HepG2 (cell line): ENCODE measurements at regions not wholly inside any gene's neighbourhood (a gene's known extent, or its start where the extent isn't known, plus 50 kb on each side); places are given as distances from the start of the nearest gene placed in this dataset.

Experiments used
- ATAC-seq: fragments of 200-7000 bp; cut with Tn5 transposase; 3 replicates; pipeline ENCODE4 v1.9.1; 2020; ENCODE audit warnings: mild to moderate bottlenecking, moderate library complexity
- BruUV-seq: library from RNA; stranded (reverse); fragments of 400-500 nt; replicated peaks from 2 replicates; lab custom pipeline; 2021; lab: Mats Ljungman, UMichigan
- CTCF ChIA-PET: fragments of 300-600 bp; formaldehyde crosslinking; extraction: SDS; loops from one replicate; lab custom pipeline; 2021; ENCODE audit warnings: low total read pairs, inconsistent platforms, low intra/inter-chr PET ratio; lab: Yijun Ruan, JAX
- POLR2A ChIA-PET: fragments of 350-600 bp; sonication (Branson Sonifier 250); formaldehyde crosslinking; loops from one replicate; lab custom pipeline; 2020; ENCODE audit warnings: antibody characterized with exemption, inconsistent platforms; lab: Yijun Ruan, JAX
- DNase-seq: peaks from one replicate; pipeline ENCODE4 v3.0.0-alpha.2; 2015; ENCODE audit warnings: low spot score
- FAIRE-seq: peaks from 3 replicates; lab custom pipeline; 2011; peaks lifted over from hg19 to GRCh38; lab: Jason Lieb, UNC
- H2AFZ ChIP-seq: one replicate; pipeline ENCODE4 v1.6.1; 2011; ENCODE audit warnings: low read length, inconsistent platforms
- H3K27ac ChIP-seq: fragments of 300-600 bp; 3 replicates; pipeline ENCODE4 v1.8.0; 2011; ENCODE audit warnings: mixed run types, mild to moderate bottlenecking, mixed read lengths, low read length, inconsistent platforms; ENCODE audit not compliant: insufficient read depth; ENCODE audit errors: extremely low read length
- H3K27me3 ChIP-seq, 2 experiments: fragments of 200-600 bp in 1 of 2; 2 replicates in 1 of 2; 3 replicates in 1 of 2; pipeline versions ENCODE4 v1.6.0 to v1.8.0; 2011; ENCODE audit warnings: low read length in 2 of 2, mild to moderate bottlenecking in 2 of 2, moderate library complexity in 2 of 2, inconsistent platforms in 1 of 2; ENCODE audit not compliant: insufficient read depth in 2 of 2, control insufficient read depth in 1 of 2
- H3K36me3 ChIP-seq, 2 experiments: fragments of 200-600 bp in 1 of 2; replicated peaks in 1 of 2; 2 replicates in 1 of 2; 3 replicates in 1 of 2; pipeline versions ENCODE4 v1.5.1 to v1.8.0; 2011; ENCODE audit warnings: low read length in 2 of 2, inconsistent platforms in 1 of 2; ENCODE audit not compliant: insufficient read depth in 2 of 2, control insufficient read depth in 1 of 2
- H3K4me1 ChIP-seq: 2 replicates; pipeline ENCODE4 v1.5.1; 2012; ENCODE audit warnings: low read length, inconsistent platforms; ENCODE audit not compliant: insufficient read depth
- H3K4me2 ChIP-seq: 2 replicates; pipeline ENCODE4 v1.6.0; 2011; ENCODE audit warnings: low read depth, low read length, inconsistent platforms
- H3K4me3 ChIP-seq, 3 experiments: fragments of 200-600 bp in 1 of 3; sonication (generic), shearing (Covaris generic) in 1 of 3; replicated peaks in 1 of 3; 2 replicates each; pipeline ENCODE4 v1.5.1; 2011 to 2016; ENCODE audit warnings: low read length in 3 of 3, inconsistent platforms in 2 of 3, low read depth in 2 of 3, mild to moderate bottlenecking in 2 of 3, control low read depth in 1 of 3, mixed read lengths in 1 of 3; ENCODE audit not compliant: insufficient read depth in 1 of 3
- H3K79me2 ChIP-seq: one replicate; pipeline ENCODE4 v1.6.1; 2011; ENCODE audit warnings: low read length, inconsistent platforms; ENCODE audit not compliant: insufficient read depth
- H3K9ac ChIP-seq: 2 replicates; pipeline ENCODE4 v1.6.0; 2011; ENCODE audit warnings: mild to moderate bottlenecking, low read depth, low read length, inconsistent platforms; ENCODE audit not compliant: insufficient read depth
- H3K9me3 ChIP-seq: 2 replicates; pipeline ENCODE4 v1.5.1; 2012; ENCODE audit warnings: mild to moderate bottlenecking, low read length
- H4K20me1 ChIP-seq: 2 replicates; pipeline ENCODE4 v1.6.0; 2011; ENCODE audit warnings: inconsistent platforms, mild to moderate bottlenecking, low read length, moderate library complexity; ENCODE audit not compliant: insufficient read depth
- ARID3A ChIP-seq: IDR thresholded peaks from 2 replicates; pipeline ENCODE4 v1.6.1; 2012; ENCODE audit warnings: low read depth, low read length, improper control_type of control experiment
- ATRX ChIP-seq: sonication (generic); formaldehyde crosslinking; IDR thresholded peaks from 2 replicates; pipeline ENCODE4 v1.4.0; 2020; ENCODE audit warnings: missing genetic modification reagents, borderline replicate concordance
- BATF2 ChIP-seq: sonication (generic); formaldehyde crosslinking; IDR thresholded peaks from 2 replicates; pipeline ENCODE4 v1.8.0; 2022; ENCODE audit warnings: mild to moderate bottlenecking, missing genetic modification reagents, moderate library complexity
- CHD4 ChIP-seq: fragments of 200-600 bp; sonication (generic); IDR thresholded peaks from 2 replicates; pipeline ENCODE4 v1.7.0; 2017; ENCODE audit warnings: mild to moderate bottlenecking, low read length, borderline replicate concordance
- E2F1 ChIP-seq: sonication (generic); formaldehyde crosslinking; IDR thresholded peaks from 2 replicates; pipeline ENCODE4 v1.5.0; 2020; ENCODE audit warnings: missing genetic modification reagents
- EEA1 ChIP-seq: sonication (generic); formaldehyde crosslinking; IDR thresholded peaks from 2 replicates; pipeline ENCODE4 v1.5.1; 2020; ENCODE audit warnings: mild to moderate bottlenecking, missing genetic modification reagents, borderline replicate concordance
- HNF4A ChIP-seq: sonication (generic); formaldehyde crosslinking; IDR thresholded peaks from 2 replicates; pipeline ENCODE4 v1.4.0; 2020; ENCODE audit warnings: missing genetic modification reagents
- HNRNPK ChIP-seq: fragments of 200-400 bp; formaldehyde crosslinking; IDR thresholded peaks from 2 replicates; pipeline ENCODE4 v1.6.1; 2018; ENCODE audit warnings: low read length, low read depth, moderate library complexity, mild to moderate bottlenecking; ENCODE audit not compliant: poor library complexity, severe bottlenecking
- MAFG ChIP-seq: sonication (generic); formaldehyde crosslinking; IDR thresholded peaks from 2 replicates; pipeline ENCODE4 v1.5.1; 2020; ENCODE audit warnings: mild to moderate bottlenecking, missing genetic modification reagents
- MLX ChIP-seq: IDR thresholded peaks from 2 replicates; pipeline ENCODE4 v1.6.1; 2016
- MYNN ChIP-seq: sonication (generic); formaldehyde crosslinking; IDR thresholded peaks from 2 replicates; pipeline ENCODE4 v1.4.0; 2020; ENCODE audit warnings: mild to moderate bottlenecking, low read depth, missing genetic modification reagents
- NFYC ChIP-seq: IDR thresholded peaks from 2 replicates; pipeline ENCODE4 v1.6.1; 2016; ENCODE audit warnings: missing genetic modification reagents, missing compliant biosample characterization
- PLRG1 ChIP-seq: fragments of 450-650 bp; conservative IDR thresholded peaks from 2 replicates; pipeline ENCODE4 v1.6.1; 2016
- RARA ChIP-seq: IDR thresholded peaks from 2 replicates; pipeline ENCODE4 v1.6.1; 2016; ENCODE audit warnings: missing genetic modification reagents, missing compliant biosample characterization
- SRSF4 ChIP-seq: fragments of 200-400 bp; formaldehyde crosslinking; IDR thresholded peaks from one replicate; pipeline ENCODE4 v1.6.1; 2018; ENCODE audit warnings: mild to moderate bottlenecking, low read depth, low read length, moderate library complexity; ENCODE audit not compliant: poor library complexity, severe bottlenecking
- U2AF1 ChIP-seq: fragments of 200-400 bp; formaldehyde crosslinking; optimal IDR thresholded peaks from 2 replicates; pipeline ENCODE3; 2017; ENCODE audit warnings: mild to moderate bottlenecking, low read depth, low read length
- ZNF232 ChIP-seq: sonication (generic); formaldehyde crosslinking; IDR thresholded peaks from 2 replicates; pipeline ENCODE4 v1.4.0; 2020; ENCODE audit warnings: missing genetic modification reagents, borderline replicate concordance
- ZNF589 ChIP-seq: sonication (generic); formaldehyde crosslinking; conservative IDR thresholded peaks from 2 replicates; pipeline ENCODE4 v1.8.0; 2022; ENCODE audit warnings: mild to moderate bottlenecking, moderate library complexity, missing genetic modification reagents
- ZNF619 ChIP-seq: sonication (generic); formaldehyde crosslinking; IDR thresholded peaks from 2 replicates; pipeline ENCODE4 v1.4.0; 2020; ENCODE audit warnings: mild to moderate bottlenecking, missing genetic modification reagents
- ZNF7 ChIP-seq: IDR thresholded peaks from 2 replicates; pipeline ENCODE4 v1.6.1; 2016; ENCODE audit warnings: missing biosample characterization, missing genetic modification reagents
- ZNF713 ChIP-seq: sonication (generic); formaldehyde crosslinking; IDR thresholded peaks from 2 replicates; pipeline ENCODE4 v1.4.0; 2020; ENCODE audit warnings: mild to moderate bottlenecking, missing genetic modification reagents
- WGBS: methylation state at CpG from one replicate; pipeline ENCODE4 v1.1.6; 2017; ENCODE audit warnings: low lambda C conversion rate; 5-methylcytosine and 5-hydroxymethylcytosine counted together
- in situ Hi-C: cut with HindIII; loops from 2 replicates; pipeline ENCODE4 v1.10.0; 2017; ENCODE audit warnings: low pct_unique_long_range_greater_than_20kb; ENCODE audit not compliant: extremely low pct_ligation_motif_present
- intact Hi-C: fragments of 100-400 bp; cut with micrococcal nuclease; formaldehyde crosslinking; loops from one replicate; pipeline ENCODE4 v1.10.0; 2022; ENCODE audit not compliant: unreplicated experiment

GRCh38 chr4:114057746-114058145 lies 78.3 kb upstream of the ARSJ start (continued):
- TF ChIP-seq E2F1, result no peak
- no peak for TF ChIP-seq MLX (CRISPR knock-in tag)
- TF ChIP-seq HNF4A (CRISPR knock-in tag), result peak; percentile 32; the same call in 1 of the 2 replicates
- TF ChIP-seq MAFG (CRISPR knock-in tag), result no peak
- TF ChIP-seq PLRG1, result no peak

GRCh38 chr4:114062499-114062898 lies 83.1 kb upstream of the ARSJ start:
- intact Hi-C loops, result no loop called here
- Histone ChIP-seq H3K4me1 (peaks cover 5% of the 10 kb centered on the region; the same call in 1 of the 2 replicates), H3K4me2 (no peak overlapping the region), H3K9ac (no peak overlapping the region), H3K9me3 (no peaks in the 10 kb centered on the region), H3K4me3 (no peak overlapping the region), H3K27me3 (no peaks in the 10 kb centered on the region), H3K79me2 (no peaks in the 10 kb centered on the region), H4K20me1 (no peaks in the 10 kb centered on the region), H2AFZ (no peak overlapping the region), H3K36me3 (no peaks in the 10 kb centered on the region), H3K27ac (no peak overlapping the region)
- ChIA-PET CTCF (no interaction called here), POLR2A (no interaction called here)
- 2% methylated on average over 1 of the region's 1 CpG for WGBS
- DNase-seq, result no peak
- in situ Hi-C loops, result no loop called here
- no peak for ATAC-seq
- FAIRE-seq, result no peak
- no TSS peak for BruUV-seq
- no peak for TF ChIP-seq ZNF619 (CRISPR knock-in tag)
- no peak for TF ChIP-seq ZNF713 (CRISPR knock-in tag)
- TF ChIP-seq MLX (CRISPR knock-in tag), result no peak
- TF ChIP-seq HNRNPK, result no peak
- TF ChIP-seq RARA (CRISPR knock-in tag), result no peak
- no peak for TF ChIP-seq ZNF232
- no peak for TF ChIP-seq NFYC (CRISPR knock-in tag)
- TF ChIP-seq U2AF1, result no peak
- TF ChIP-seq ZNF7 (CRISPR knock-in tag), result no peak
- no peak for TF ChIP-seq BATF2 (CRISPR knock-in tag)
- TF ChIP-seq ATRX, result no peak
- TF ChIP-seq ARID3A, result no peak
- TF ChIP-seq SRSF4, result no peak
- TF ChIP-seq CHD4, result no peak
- no peak for TF ChIP-seq EEA1 (CRISPR knock-in tag)
- TF ChIP-seq MYNN (CRISPR knock-in tag), result no peak
- TF ChIP-seq ZNF589 (CRISPR knock-in tag), result no peak
